Smooth muscle cell (in vitro differentiated cells): ENCODE measurements at regions not wholly inside any gene's neighbourhood (a gene's known extent, or its start where the extent isn't known, plus 50 kb on each side); places are given as distances from the start of the nearest gene placed in this dataset.

ENCODE experiments used
- DNase-seq: peaks from one replicate; lab custom pipeline; 2025; ENCODE audit not compliant: unreplicated experiment; lab: John Stamatoyannopoulos, UW
- H2AFZ ChIP-seq: fragments of 200-600 bp; sonication (generic); 2 replicates; pipeline ENCODE4 v1.6.0; 2016; ENCODE audit warnings: antibody characterized with exemption, low read depth, mild to moderate bottlenecking
- H3F3A ChIP-seq: fragments of 200-600 bp; sonication (generic); 2 replicates; pipeline ENCODE4 v1.6.0; 2017; ENCODE audit warnings: antibody characterized with exemption, low read depth
- H3K27ac ChIP-seq: fragments of 200-600 bp; sonication (generic); 2 replicates; pipeline ENCODE4 v1.5.1; 2016; ENCODE audit warnings: low read depth, mild to moderate bottlenecking
- H3K27me3 ChIP-seq: fragments of 200-600 bp; sonication (generic); 2 replicates; pipeline ENCODE4 v1.6.1; 2016; ENCODE audit warnings: low read depth, mild to moderate bottlenecking
- H3K36me3 ChIP-seq: fragments of 200-600 bp; sonication (generic); 2 replicates; pipeline ENCODE4 v1.5.1; 2016; ENCODE audit warnings: low read depth
- H3K4me1 ChIP-seq: fragments of 200-600 bp; sonication (generic); 2 replicates; pipeline ENCODE4 v1.5.1; 2016; ENCODE audit warnings: low read depth
- H3K4me2 ChIP-seq: fragments of 200-600 bp; sonication (generic); 2 replicates; pipeline ENCODE4 v1.6.0; 2016; ENCODE audit warnings: mild to moderate bottlenecking
- H3K4me3 ChIP-seq: fragments of 200-600 bp; sonication (generic); 2 replicates; pipeline ENCODE4 v1.5.1; 2016; ENCODE audit warnings: mild to moderate bottlenecking
- H3K79me2 ChIP-seq: fragments of 200-600 bp; sonication (generic); 2 replicates; pipeline ENCODE4 v1.6.0; 2016; ENCODE audit warnings: low read depth, mild to moderate bottlenecking
- H3K9ac ChIP-seq: fragments of 200-600 bp; sonication (generic); 2 replicates; pipeline ENCODE4 v1.6.0; 2016; ENCODE audit warnings: low read depth
- H3K9me3 ChIP-seq: fragments of 200-600 bp; sonication (generic); replicated peaks from 2 replicates; pipeline ENCODE4 v1.5.1; 2016; ENCODE audit warnings: low read depth
- H4K20me1 ChIP-seq: fragments of 200-600 bp; sonication (generic); 2 replicates; pipeline ENCODE4 v1.6.0; 2016; ENCODE audit warnings: low read depth
- WGBS: methylation state at CpG from one replicate; pipeline ENCODE4 v1.1.7; 2016; ENCODE audit warnings: low lambda C conversion rate; 5-methylcytosine and 5-hydroxymethylcytosine counted together
- TF ChIP-seq, protein P1 (sequence below): fragments of 200-600 bp; sonication (generic); IDR thresholded peaks from 2 replicates; pipeline ENCODE4 v1.5.1; 2017; ENCODE audit warnings: borderline replicate concordance, mild to moderate bottlenecking, antibody characterized with exemption; ENCODE audit not compliant: insufficient read depth, poor library complexity, severe bottlenecking

- H3K4me1 ChIP-seq = no peaks in the 10 kb centered on the region
- no peaks in the 10 kb centered on the region for H3F3A ChIP-seq
- H2AFZ ChIP-seq = no peak overlapping the region
Measured at GRCh38 chr7:52289247-52289646, 746.2 kb upstream of the POM121L12 start.

GRCh38 chr7:52287698-52288097 is 747.7 kb upstream of the POM121L12 start:
- H3K4me3 ChIP-seq = no peak overlapping the region
- no peak overlapping the region for H3K4me2 ChIP-seq
- no peaks in the 10 kb centered on the region for H3K27me3 ChIP-seq
- H3K27ac ChIP-seq = no peak overlapping the region
- TF ChIP-seq, protein P1, sequence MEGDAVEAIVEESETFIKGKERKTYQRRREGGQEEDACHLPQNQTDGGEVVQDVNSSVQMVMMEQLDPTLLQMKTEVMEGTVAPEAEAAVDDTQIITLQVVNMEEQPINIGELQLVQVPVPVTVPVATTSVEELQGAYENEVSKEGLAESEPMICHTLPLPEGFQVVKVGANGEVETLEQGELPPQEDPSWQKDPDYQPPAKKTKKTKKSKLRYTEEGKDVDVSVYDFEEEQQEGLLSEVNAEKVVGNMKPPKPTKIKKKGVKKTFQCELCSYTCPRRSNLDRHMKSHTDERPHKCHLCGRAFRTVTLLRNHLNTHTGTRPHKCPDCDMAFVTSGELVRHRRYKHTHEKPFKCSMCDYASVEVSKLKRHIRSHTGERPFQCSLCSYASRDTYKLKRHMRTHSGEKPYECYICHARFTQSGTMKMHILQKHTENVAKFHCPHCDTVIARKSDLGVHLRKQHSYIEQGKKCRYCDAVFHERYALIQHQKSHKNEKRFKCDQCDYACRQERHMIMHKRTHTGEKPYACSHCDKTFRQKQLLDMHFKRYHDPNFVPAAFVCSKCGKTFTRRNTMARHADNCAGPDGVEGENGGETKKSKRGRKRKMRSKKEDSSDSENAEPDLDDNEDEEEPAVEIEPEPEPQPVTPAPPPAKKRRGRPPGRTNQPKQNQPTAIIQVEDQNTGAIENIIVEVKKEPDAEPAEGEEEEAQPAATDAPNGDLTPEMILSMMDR = no peak
- H3K4me1 ChIP-seq = no peaks in the 10 kb centered on the region
- H3K36me3 ChIP-seq = no peaks in the 10 kb centered on the region
- WGBS = 98% methylated on average over 1 of the region's 1 CpG
- no peak overlapping the region for H2AFZ ChIP-seq
- H3F3A ChIP-seq = no peaks in the 10 kb centered on the region
- no peak for DNase-seq
- no peaks in the 10 kb centered on the region for H3K9me3 ChIP-seq
- H4K20me1 ChIP-seq = no peaks in the 10 kb centered on the region
- no peak overlapping the region for H3K9ac ChIP-seq
- no peaks in the 10 kb centered on the region for H3K79me2 ChIP-seq

More at GRCh38 chr7:52289247-52289646, 746.2 kb upstream of the POM121L12 start:
- WGBS = 95% methylated on average over 2 of the region's 2 CpGs
- no peak overlapping the region for H3K4me3 ChIP-seq
- no peak overlapping the region for H3K9ac ChIP-seq
- TF ChIP-seq, protein P1 = no peak
- no peak for DNase-seq
- no peak overlapping the region for H3K4me2 ChIP-seq
- H3K27me3 ChIP-seq = no peaks in the 10 kb centered on the region
- no peaks in the 10 kb centered on the region for H3K79me2 ChIP-seq
- no peaks in the 10 kb centered on the region for H3K36me3 ChIP-seq
- no peak overlapping the region for H3K27ac ChIP-seq
- H3K9me3 ChIP-seq = no peaks in the 10 kb centered on the region
- no peaks in the 10 kb centered on the region for H4K20me1 ChIP-seq

GRCh38 chr7:52285689-52286088 is 749.7 kb upstream of the POM121L12 start:
- Histone ChIP-seq H3K4me3 (no peak overlapping the region), H3K9ac (no peak overlapping the region), H3K79me2 (no peaks in the 10 kb centered on the region), H3K36me3 (no peaks in the 10 kb centered on the region), H3F3A (no peaks in the 10 kb centered on the region), H3K4me1 (no peaks in the 10 kb centered on the region), H4K20me1 (no peaks in the 10 kb centered on the region), H2AFZ (no peak overlapping the region), H3K27me3 (no peaks in the 10 kb centered on the region), H3K9me3 (no peaks in the 10 kb centered on the region), H3K4me2 (no peak overlapping the region), H3K27ac (no peak overlapping the region)
- no peak for DNase-seq
- TF ChIP-seq, protein P1 = no peak
- 86% methylated on average over 2 of the region's 2 CpGs for WGBS

GRCh38 chr7:52283335-52283734 is 752.1 kb upstream of the POM121L12 start:
- Histone ChIP-seq H3K36me3 (no peaks in the 10 kb centered on the region), H3F3A (no peaks in the 10 kb centered on the region), H4K20me1 (no peaks in the 10 kb centered on the region), H3K27ac (peak overlapping the region; percentile 39), H3K4me1 (no peaks in the 10 kb centered on the region), H3K4me3 (no peak overlapping the region), H3K27me3 (no peaks in the 10 kb centered on the region), H3K9me3 (no peaks in the 10 kb centered on the region), H3K79me2 (no peaks in the 10 kb centered on the region), H3K9ac (no peak overlapping the region), H2AFZ (no peak overlapping the region), H3K4me2 (peak overlapping the region; percentile 4)
- TF ChIP-seq, protein P1 = no peak
- DNase-seq = no peak
- WGBS = 38% methylated on average over 3 of the region's 3 CpGs
